Fibroblast of lung (primary cell): ENCODE measurements at regions not wholly inside any gene's neighbourhood (a gene's known extent, or its start where the extent isn't known, plus 50 kb on each side); places are given as distances from the start of the nearest gene placed in this dataset.

Source experiments
- DNase-seq, 2 donors: peaks; one replicate each; pipeline versions ENCODE4 v3.0.0 to v3.0.0-alpha.2; 2010; ENCODE audit warnings: low read depth in 2 of 2
- H2AFZ ChIP-seq: 2 replicates; pipeline ENCODE4 v1.5.1; 2012; ENCODE audit warnings: low read length, control low read depth, inconsistent platforms
- H3K27ac ChIP-seq: 2 replicates; pipeline ENCODE4 v1.5.1; 2011; ENCODE audit warnings: low read length, control low read depth; ENCODE audit not compliant: insufficient read depth
- H3K27me3 ChIP-seq: 2 replicates; pipeline ENCODE4 v1.5.1; 2011; ENCODE audit warnings: mild to moderate bottlenecking, low read length; ENCODE audit not compliant: control insufficient read depth, insufficient read depth
- H3K36me3 ChIP-seq: 2 replicates; pipeline ENCODE4 v1.5.1; 2011; ENCODE audit warnings: low read length; ENCODE audit not compliant: control insufficient read depth, insufficient read depth
- H3K4me1 ChIP-seq: 2 replicates; pipeline ENCODE4 v1.5.1; 2011; ENCODE audit warnings: low read length; ENCODE audit not compliant: control insufficient read depth, insufficient read depth; ENCODE audit errors: extremely low read depth
- H3K4me2 ChIP-seq: 2 replicates; pipeline ENCODE4 v1.5.1; 2011; ENCODE audit warnings: low read length, control low read depth; ENCODE audit not compliant: insufficient read depth; ENCODE audit errors: extremely low read depth
- H3K4me3 ChIP-seq, 4 experiments: fragments of 200-600 bp in 1 of 4; sonication (generic) in 1 of 4; replicated peaks in 1 of 4; 2 replicates each; pipeline ENCODE4 v1.5.1; 2011 to 2016; ENCODE audit warnings: low read length in 4 of 4, low read depth in 3 of 4, mild to moderate bottlenecking in 3 of 4, control low read depth in 2 of 4, inconsistent platforms in 1 of 4, mixed read lengths in 1 of 4; ENCODE audit not compliant: insufficient read depth in 1 of 4; ENCODE audit errors: control extremely low read depth in 1 of 4
- H3K79me2 ChIP-seq: 2 replicates; pipeline ENCODE4 v1.5.1; 2012; ENCODE audit warnings: mild to moderate bottlenecking, low read length, inconsistent platforms; ENCODE audit not compliant: control insufficient read depth, insufficient read depth
- H3K9ac ChIP-seq: 2 replicates; pipeline ENCODE4 v1.5.1; 2011; ENCODE audit warnings: mild to moderate bottlenecking, low read length, control low read depth; ENCODE audit not compliant: insufficient read depth
- H3K9me3 ChIP-seq: 2 replicates; pipeline ENCODE4 v1.5.1; 2012; ENCODE audit warnings: low read depth, low read length; ENCODE audit not compliant: control insufficient read depth, insufficient read depth
- H4K20me1 ChIP-seq: 2 replicates; pipeline ENCODE4 v1.5.1; 2011; ENCODE audit warnings: low read length; ENCODE audit not compliant: control insufficient read depth, insufficient read depth; ENCODE audit errors: extremely low read depth
- EZH2 ChIP-seq: IDR thresholded peaks from 2 replicates; pipeline ENCODE4 v1.5.1; 2012; ENCODE audit warnings: low read length, control low read depth, mild to moderate bottlenecking; ENCODE audit errors: missing control alignments
- TF ChIP-seq, protein P1 (sequence below), 2 donors: IDR thresholded peaks in 1 of 2; conservative IDR thresholded peaks in 1 of 2; 1 replicate in 1 of 2; 2 replicates in 1 of 2; pipeline ENCODE4 v1.5.1; 2011 to 2012; ENCODE audit warnings: low read length in 2 of 2, control low read depth in 1 of 2, inconsistent platforms in 1 of 2, low read depth in 1 of 2, mild to moderate bottlenecking in 1 of 2

DNA sequence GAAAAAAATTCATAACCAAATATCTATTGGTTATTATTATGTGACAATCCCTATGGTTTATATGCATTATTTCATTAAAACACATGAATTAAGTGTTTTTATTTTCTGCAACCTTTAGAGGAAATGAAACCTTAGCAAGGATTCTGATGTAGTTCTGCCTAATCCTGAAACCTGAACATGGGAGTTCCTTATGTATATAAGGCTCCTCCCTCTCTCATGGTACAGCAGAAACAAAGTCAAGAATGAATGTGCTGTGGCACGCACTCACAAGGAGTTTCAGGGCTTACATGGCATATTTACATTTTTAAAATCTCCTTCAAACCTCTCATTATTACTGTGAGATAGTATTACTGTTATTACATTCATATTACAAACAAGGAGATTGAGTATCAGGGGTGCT is 426.4 kb upstream of the CITED2 start:
- Histone ChIP-seq H3K9me3 (no peaks in the 10 kb centered on the region), H3K27me3 (no peaks in the 10 kb centered on the region), H3K4me1 (no peaks in the 10 kb centered on the region), H3K36me3 (no peaks in the 10 kb centered on the region), H3K27ac (no peak overlapping the region), H3K79me2 (no peaks in the 10 kb centered on the region), H3K4me2 (no peak overlapping the region), H2AFZ (no peak overlapping the region), H3K4me3 (no peak overlapping the region), H3K9ac (no peak overlapping the region), H4K20me1 (no peaks in the 10 kb centered on the region)
- no peak for DNase-seq
- TF ChIP-seq, protein P1, sequence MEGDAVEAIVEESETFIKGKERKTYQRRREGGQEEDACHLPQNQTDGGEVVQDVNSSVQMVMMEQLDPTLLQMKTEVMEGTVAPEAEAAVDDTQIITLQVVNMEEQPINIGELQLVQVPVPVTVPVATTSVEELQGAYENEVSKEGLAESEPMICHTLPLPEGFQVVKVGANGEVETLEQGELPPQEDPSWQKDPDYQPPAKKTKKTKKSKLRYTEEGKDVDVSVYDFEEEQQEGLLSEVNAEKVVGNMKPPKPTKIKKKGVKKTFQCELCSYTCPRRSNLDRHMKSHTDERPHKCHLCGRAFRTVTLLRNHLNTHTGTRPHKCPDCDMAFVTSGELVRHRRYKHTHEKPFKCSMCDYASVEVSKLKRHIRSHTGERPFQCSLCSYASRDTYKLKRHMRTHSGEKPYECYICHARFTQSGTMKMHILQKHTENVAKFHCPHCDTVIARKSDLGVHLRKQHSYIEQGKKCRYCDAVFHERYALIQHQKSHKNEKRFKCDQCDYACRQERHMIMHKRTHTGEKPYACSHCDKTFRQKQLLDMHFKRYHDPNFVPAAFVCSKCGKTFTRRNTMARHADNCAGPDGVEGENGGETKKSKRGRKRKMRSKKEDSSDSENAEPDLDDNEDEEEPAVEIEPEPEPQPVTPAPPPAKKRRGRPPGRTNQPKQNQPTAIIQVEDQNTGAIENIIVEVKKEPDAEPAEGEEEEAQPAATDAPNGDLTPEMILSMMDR (conservative IDR thresholded peaks at IDR 0.05 in 1 of 2, IDR thresholded peaks at IDR 0.05 in 1 of 2; ENCODE audit: low read depth in 1 of 2, low read length in 2 of 2): no peak
- TF ChIP-seq EZH2: no peak

DNA sequence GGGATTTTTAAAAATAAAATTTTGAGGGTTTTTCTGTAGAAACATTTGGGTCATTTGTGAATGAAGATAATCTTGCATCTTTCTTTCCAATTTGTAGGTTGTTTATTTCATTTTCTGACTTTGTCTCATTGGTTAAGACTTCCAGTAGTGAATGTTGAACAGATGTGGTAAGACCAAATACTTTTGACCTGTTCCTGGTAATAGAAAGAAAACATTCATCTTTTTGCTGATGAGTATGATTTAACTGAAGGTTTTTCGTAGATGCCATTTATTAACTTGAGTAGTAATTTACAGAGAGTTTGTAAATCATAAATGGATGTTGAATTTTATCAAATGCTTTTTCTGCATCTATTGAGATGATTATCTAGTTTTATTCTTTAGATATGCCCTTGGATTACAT is 416.1 kb upstream of the CITED2 start:
- H3K9ac ChIP-seq: no peak overlapping the region
- no peaks in the 10 kb centered on the region for H4K20me1 ChIP-seq
- H3K4me3 ChIP-seq: no peak overlapping the region
- no peaks in the 10 kb centered on the region for H3K27me3 ChIP-seq
- H3K4me2 ChIP-seq: no peak overlapping the region
- H3K9me3 ChIP-seq: no peaks in the 10 kb centered on the region
- DNase-seq: no peak
- no peak overlapping the region for H3K27ac ChIP-seq
- TF ChIP-seq, protein P1 (conservative IDR thresholded peaks at IDR 0.05 in 1 of 2, IDR thresholded peaks at IDR 0.05 in 1 of 2; ENCODE audit: low read depth in 1 of 2, low read length in 2 of 2): no peak
- no peak for TF ChIP-seq EZH2
- H3K79me2 ChIP-seq: no peaks in the 10 kb centered on the region
- H3K36me3 ChIP-seq: no peaks in the 10 kb centered on the region
- no peak overlapping the region for H2AFZ ChIP-seq
- no peaks in the 10 kb centered on the region for H3K4me1 ChIP-seq

DNA sequence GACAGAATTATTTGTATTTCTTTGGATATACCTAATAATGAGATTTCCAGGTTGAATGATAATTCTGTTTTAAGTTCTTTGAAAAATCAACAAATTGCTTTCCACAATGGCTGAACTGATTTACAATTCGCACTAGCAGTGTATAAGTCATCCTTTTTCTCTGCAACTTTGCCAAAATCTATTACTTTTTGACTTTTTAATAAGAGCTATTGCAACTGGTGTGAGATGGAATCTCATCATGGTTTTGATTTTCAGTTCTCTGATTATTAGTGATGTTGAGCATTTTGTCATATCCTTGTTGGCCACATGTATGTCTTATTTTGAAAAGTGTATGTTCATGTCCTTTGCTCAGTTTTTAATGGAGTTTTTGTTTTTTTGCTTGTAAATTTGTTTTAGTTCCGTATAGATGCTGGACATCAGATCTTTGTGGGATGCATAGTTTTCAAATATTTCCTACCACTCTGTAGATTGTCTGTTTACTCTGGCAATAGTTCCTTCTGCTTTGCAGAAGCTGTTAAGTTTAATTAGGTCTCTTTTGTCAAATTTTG is 409.8 kb upstream of the CITED2 start:
- H3K36me3 ChIP-seq: no peaks in the 10 kb centered on the region
- no peaks in the 10 kb centered on the region for H3K27me3 ChIP-seq
- H4K20me1 ChIP-seq: no peaks in the 10 kb centered on the region
- no peak overlapping the region for H3K4me2 ChIP-seq
- peak in 1 of 2 donors; percentile 15 for DNase-seq
- no peaks in the 10 kb centered on the region for H3K79me2 ChIP-seq
- no peak overlapping the region for H2AFZ ChIP-seq
- no peak for TF ChIP-seq EZH2
- TF ChIP-seq, protein P1 (conservative IDR thresholded peaks at IDR 0.05 in 1 of 2, IDR thresholded peaks at IDR 0.05 in 1 of 2; ENCODE audit: low read depth in 1 of 2, low read length in 2 of 2): no peak
- no peaks in the 10 kb centered on the region for H3K4me1 ChIP-seq
- H3K9me3 ChIP-seq: no peaks in the 10 kb centered on the region
- no peak overlapping the region for H3K9ac ChIP-seq
- no peak overlapping the region for H3K4me3 ChIP-seq
- H3K27ac ChIP-seq: no peak overlapping the region
